ENCODE measurements at regions not wholly inside any gene's neighbourhood (a gene's known extent, or its start where the extent isn't known, plus 50 kb on each side); places are given as distances from the start of the nearest gene placed in this dataset.

GRCh38 chr5:2204366-2205184 is 321.9 kb upstream of the IRX4 start:
- ATAC-seq (ENCODE audit: insufficient number of reproducible peaks, low FRiP score, low read depth) (no peak), DNase-seq (ENCODE audit: low spot score) (no peak)
- Histone ChIP-seq H3K27ac (no peak overlapping the region), H3K4me1 (ENCODE audit: control insufficient read depth in 1 of 2, low read depth in 2 of 2) (no peaks in the 10 kb centered on the region), H3K9me3 (no peaks in the 10 kb centered on the region), H3K36me3 (no peaks in the 10 kb centered on the region), H3K27me3 (replicated peaks; ENCODE audit: insufficient read depth) (no peaks in the 10 kb centered on the region), H3K4me3 (no peak overlapping the region)
- TF ChIP-seq CTCF (IDR thresholded peaks at IDR 0.05): no peak

DNA sequence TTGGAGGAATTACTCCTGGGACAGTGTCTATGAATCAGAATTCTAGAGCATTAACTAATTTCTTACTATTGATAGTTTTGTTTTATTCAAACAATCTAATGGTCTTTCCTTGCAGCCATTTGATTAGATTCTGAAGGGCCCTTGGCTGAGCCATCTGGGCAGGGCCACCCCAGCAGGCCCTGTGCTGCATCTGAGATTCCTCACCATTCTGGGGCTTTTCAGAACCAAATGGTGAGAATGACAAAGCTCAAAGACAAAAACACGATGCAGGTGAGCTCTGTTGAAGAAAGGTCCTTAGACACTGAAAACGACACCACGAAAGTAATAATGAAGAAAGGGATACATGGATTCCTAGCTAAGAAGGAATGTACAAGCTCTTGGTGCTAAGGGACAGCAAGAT is 321.0 kb upstream of the IRX4 start:
- no peak for ATAC-seq (ENCODE audit: insufficient number of reproducible peaks, low FRiP score, low read depth)
- no peaks in the 10 kb centered on the region for H3K27me3 ChIP-seq (replicated peaks; ENCODE audit: insufficient read depth)
- no peak overlapping the region for H3K27ac ChIP-seq
- H3K4me1 ChIP-seq (ENCODE audit: control insufficient read depth in 1 of 2, low read depth in 2 of 2): no peaks in the 10 kb centered on the region
- no peak overlapping the region for H3K4me3 ChIP-seq
- H3K36me3 ChIP-seq: no peaks in the 10 kb centered on the region
- no peak for TF ChIP-seq CTCF (IDR thresholded peaks at IDR 0.05)
- DNase-seq (ENCODE audit: low spot score): no peak
- H3K9me3 ChIP-seq: no peaks in the 10 kb centered on the region

DNA sequence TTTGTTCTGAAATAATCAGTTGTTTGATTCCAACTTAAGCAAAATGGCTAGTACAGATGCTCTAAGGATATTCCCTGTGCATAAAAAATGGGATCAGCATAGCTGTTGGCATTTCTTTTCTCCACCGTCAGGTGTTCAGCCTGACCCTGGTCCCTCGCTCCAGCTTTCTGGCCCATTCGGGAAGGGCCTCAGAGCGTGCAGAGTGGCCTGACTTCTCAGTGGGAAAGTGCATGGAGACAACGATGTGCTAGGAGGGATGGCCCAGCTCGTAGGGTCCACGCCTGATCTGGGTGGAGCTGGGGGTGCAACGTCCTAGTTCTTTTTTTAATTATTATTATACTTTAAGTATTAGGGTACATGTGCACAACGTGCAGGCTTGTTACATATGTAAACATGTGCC is 319.1 kb upstream of the IRX4 start:
- Histone ChIP-seq H3K9me3 (no peaks in the 10 kb centered on the region), H3K4me3 (no peak overlapping the region), H3K27ac (no peak overlapping the region), H3K36me3 (no peaks in the 10 kb centered on the region), H3K27me3 (replicated peaks; ENCODE audit: insufficient read depth) (no peaks in the 10 kb centered on the region), H3K4me1 (ENCODE audit: control insufficient read depth in 1 of 2, low read depth in 2 of 2) (no peaks in the 10 kb centered on the region)
- no peak for DNase-seq (ENCODE audit: low spot score)
- TF ChIP-seq CTCF (IDR thresholded peaks at IDR 0.05): no peak
- ATAC-seq (ENCODE audit: insufficient number of reproducible peaks, low FRiP score, low read depth): no peak

- Histone ChIP-seq H3K9me3 (no peaks in the 10 kb centered on the region), H3K4me1 (ENCODE audit: control insufficient read depth in 1 of 2, low read depth in 2 of 2) (no peaks in the 10 kb centered on the region), H3K4me3 (no peak overlapping the region), H3K27me3 (replicated peaks; ENCODE audit: insufficient read depth) (no peaks in the 10 kb centered on the region), H3K36me3 (no peaks in the 10 kb centered on the region), H3K27ac (no peak overlapping the region)
- DNase-seq (ENCODE audit: low spot score): no peak
- ATAC-seq (ENCODE audit: insufficient number of reproducible peaks, low FRiP score, low read depth): no peak
- no peak for TF ChIP-seq CTCF (IDR thresholded peaks at IDR 0.05)
Measured at GRCh38 chr5:2201421-2201820, 318.7 kb upstream of the IRX4 start.

GRCh38 chr5:2201011-2201410 is 318.3 kb upstream of the IRX4 start:
- Histone ChIP-seq H3K36me3 (no peaks in the 10 kb centered on the region), H3K27me3 (replicated peaks; ENCODE audit: insufficient read depth) (no peaks in the 10 kb centered on the region), H3K4me3 (no peak overlapping the region), H3K4me1 (ENCODE audit: control insufficient read depth in 1 of 2, low read depth in 2 of 2) (no peaks in the 10 kb centered on the region), H3K9me3 (no peaks in the 10 kb centered on the region), H3K27ac (no peak overlapping the region)
- no peak for DNase-seq (ENCODE audit: low spot score)
- no peak for TF ChIP-seq CTCF (IDR thresholded peaks at IDR 0.05)
- ATAC-seq (ENCODE audit: insufficient number of reproducible peaks, low FRiP score, low read depth): no peak
